Smooth muscle cell of the brain vasculature (primary cell): ENCODE measurements at regions not wholly inside any gene's neighbourhood (a gene's known extent, or its start where the extent isn't known, plus 50 kb on each side); places are given as distances from the start of the nearest gene placed in this dataset.
"Not testable (repeated sequence)": the region's sequence is repeated elsewhere in the genome, so short reads cannot be mapped to it uniquely, and the experiment has no call there.

Experiments used
- DNase-seq: peaks from one replicate; pipeline ENCODE4 v3.0.0-alpha.2; 2012; ENCODE audit warnings: low read depth, low spot score

GRCh38 chr7:97373736-97374135 is 256.2 kb downstream of the SDHAF3 start:
- no peak for DNase-seq

- no peak for DNase-seq
Measured at GRCh38 chr7:97377713-97378112, 260.2 kb downstream of the SDHAF3 start.

GRCh38 chr7:97381815-97382554 is 264.5 kb downstream of the SDHAF3 start:
- DNase-seq = no peak

GRCh38 chr7:97390052-97390451 is 272.6 kb downstream of the SDHAF3 start:
- no peak for DNase-seq

DNA sequence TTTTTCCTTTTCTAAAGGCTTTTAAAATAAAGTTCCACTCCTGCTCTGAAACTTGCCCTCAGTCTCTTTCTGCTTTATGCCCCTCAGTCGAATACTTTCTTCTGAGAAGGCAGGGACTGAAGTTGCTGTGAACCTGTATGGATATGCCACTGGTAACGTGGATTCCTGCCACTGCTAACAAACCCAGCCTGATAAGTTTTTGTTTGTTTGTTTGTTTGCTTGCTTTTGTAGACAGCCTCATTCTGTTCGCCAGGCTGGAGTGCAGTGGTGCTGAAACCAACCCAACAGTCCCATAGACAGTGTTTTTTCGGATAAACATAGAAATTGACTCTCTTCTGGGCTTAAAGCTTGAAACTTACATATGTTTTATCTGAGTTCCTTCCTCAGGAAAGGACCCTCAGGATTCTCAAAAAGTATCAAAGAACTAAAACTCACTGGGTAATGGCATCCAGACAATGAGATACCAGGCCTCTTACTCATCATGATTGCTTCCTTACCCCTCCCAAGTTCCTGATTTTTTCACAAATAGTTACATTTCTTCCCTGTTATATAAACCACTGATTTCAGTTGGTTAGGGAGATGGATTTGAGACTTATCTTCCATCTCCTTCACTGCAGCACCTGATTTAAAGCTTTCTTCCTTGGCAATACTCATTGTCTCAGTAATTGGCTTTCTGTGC is 273.6 kb downstream of the SDHAF3 start:
- no peak for DNase-seq

- DNase-seq = no peak
Measured at GRCh38 chr7:97401398-97401797, 283.9 kb downstream of the SDHAF3 start.

DNA sequence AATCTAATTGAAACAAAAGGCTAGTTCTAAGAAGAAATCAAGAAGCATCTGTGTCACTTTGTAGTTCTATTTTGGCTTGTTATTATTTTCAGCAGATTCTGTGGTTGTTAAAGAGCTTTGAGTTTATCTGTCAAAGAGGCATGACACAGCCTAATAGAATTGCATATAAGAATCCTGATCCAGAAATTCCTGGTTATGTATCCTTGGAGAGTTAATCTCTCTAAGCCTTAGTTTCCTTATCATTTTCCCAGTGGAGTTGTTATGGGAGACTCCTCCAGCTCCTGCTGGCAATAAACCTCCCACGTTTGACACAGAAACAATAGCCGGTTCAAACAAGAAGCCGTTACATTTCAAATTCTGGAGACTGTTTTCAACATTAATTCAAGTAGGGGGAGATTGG is 288.3 kb downstream of the SDHAF3 start:
- no peak for DNase-seq

DNA sequence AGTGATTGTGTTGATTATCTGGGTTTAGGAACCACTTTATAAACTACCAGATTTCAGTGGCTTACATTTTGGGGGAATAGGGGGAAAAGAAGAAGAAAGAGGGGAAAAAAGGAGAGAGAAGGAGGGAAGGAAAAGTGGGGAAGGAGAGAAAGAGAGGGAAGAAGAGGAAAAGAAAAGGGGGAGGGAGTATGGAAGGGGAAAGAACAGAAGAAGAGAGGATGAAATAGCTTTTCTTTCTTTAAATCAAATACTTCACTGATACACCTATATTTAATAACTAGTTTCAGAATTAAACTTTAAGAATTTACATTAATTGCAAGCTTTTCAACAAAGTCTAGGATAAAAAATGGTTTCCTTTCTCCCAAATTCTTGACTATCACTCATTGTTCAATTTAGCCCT is 289.6 kb downstream of the SDHAF3 start:
- no peak for DNase-seq

GRCh38 chr7:97409346-97409745 is 291.8 kb downstream of the SDHAF3 start:
- no peak for DNase-seq

GRCh38 chr7:97418312-97418711 is 300.8 kb downstream of the SDHAF3 start:
- DNase-seq = no peak

- DNase-seq = no peak
Measured at GRCh38 chr7:97419898-97420297, 302.4 kb downstream of the SDHAF3 start.

- no peak for DNase-seq
Measured at GRCh38 chr7:97421307-97421930, 303.9 kb downstream of the SDHAF3 start.

DNA sequence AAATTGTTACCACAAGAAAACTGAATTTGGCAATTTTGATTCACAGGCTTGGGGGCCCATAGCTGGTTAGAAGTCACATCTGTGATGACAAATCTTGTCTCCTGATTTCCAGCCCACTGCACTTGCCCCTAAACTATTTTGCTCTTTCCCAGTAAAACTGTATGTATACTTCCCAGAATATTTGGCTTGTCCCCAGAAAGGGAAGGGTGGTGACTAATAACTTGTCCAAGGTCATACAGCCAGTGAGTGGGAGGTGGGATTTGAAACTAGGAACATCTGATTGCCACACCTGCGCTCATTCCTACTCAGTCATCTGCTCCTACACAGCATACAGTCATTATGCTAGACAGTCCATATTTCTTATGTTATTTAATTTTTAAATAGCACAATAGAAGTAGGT is 304.5 kb downstream of the SDHAF3 start:
- no peak for DNase-seq

DNA sequence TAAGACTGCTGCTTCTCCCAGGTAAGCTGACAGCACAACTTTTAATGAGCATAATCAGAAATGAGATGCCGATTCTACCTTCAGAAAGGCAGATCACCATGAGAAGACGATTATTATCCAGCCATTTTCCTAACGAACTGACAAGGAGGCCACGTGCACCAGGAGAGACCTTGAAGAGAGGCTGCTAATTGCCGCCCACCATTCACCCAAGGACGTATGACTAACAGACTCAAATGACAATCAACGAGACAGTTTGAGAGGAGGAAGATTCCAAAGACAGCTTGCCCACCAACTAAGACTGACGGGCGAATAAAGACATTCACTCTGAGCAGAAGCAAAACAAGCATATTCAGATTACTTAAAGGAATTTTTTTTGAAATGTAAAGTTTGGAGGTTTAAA is 301.9 kb upstream of the TAC1 start:
- no peak for DNase-seq

- DNase-seq = no peak
Measured at GRCh38 chr7:97439637-97440214, 292.2 kb upstream of the TAC1 start.

DNA sequence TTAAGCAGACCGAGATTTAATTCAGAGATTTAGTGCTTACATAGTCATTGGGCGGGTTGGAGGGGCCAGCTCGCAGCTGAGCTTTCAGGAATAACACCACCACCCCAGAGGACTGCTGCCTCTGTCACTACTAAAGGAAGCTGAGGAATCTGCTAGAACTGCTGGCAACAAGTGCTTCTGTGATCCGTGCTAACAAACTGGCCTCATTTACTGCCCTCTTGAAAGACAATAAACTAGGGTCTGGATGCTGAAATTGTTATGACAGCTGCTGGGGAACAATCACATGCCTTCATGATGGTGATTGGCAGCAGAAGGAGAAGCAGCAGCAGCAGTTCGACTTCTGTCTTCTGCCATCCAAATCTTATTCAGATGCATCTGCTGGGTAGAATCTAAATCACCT is 285.5 kb upstream of the TAC1 start:
- DNase-seq = no peak

DNA sequence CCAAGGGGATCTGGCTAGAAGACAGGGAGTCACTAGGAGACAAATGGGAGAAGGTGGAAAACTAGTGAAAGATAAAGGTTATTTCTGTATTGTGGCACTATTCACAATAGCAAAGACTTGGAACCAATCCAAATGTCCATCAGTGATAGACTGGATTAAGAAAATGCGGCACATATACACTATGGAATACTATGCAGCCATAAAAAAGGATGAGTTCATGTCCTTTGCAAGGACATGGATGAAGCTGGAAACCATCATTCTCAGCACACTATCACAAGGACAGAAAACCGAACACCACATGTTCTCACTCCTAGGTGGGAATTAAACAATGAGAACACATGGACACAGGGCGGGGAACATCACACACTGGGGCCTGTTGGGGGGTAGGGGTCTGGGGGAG is 282.4 kb upstream of the TAC1 start:
- not testable (repeated sequence) for DNase-seq

DNA sequence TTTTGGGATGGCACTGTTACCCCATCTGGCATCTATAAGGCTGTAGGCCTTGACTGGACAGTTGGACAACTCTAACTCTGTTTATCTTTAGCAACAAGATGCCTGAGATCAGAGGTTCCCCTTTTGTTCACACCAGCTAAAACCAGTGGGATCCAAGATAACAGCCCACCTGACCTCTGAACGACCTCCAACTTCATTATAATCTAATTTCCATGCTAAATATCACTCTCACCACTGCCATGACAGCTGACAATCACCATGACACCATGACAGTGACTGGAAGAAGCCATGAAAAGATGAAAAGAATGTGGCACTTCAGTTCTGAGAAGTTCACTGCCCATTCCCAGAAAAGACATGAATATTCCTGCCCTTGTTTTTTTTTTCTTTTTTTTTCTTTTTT is 281.4 kb upstream of the TAC1 start:
- no peak for DNase-seq

DNA sequence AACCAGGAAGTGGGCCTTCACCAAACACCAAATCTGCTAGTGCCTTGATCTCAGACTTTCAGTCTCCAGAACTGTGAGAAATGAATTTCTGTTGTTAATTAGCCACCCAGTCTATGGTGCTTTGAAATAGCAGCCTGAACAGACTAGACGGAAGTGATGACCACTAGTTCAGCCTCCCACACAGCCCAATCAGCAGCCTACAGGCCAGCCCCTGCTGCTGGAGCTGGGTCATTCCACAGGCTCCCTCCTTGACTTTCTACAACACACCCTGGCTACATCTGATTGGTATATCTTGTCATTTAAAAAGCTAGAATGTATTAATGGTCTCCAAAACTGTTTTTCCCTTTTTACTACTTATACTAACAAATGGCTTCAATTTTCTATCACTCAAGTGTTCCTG is 277.2 kb upstream of the TAC1 start:
- DNase-seq = no peak

DNA sequence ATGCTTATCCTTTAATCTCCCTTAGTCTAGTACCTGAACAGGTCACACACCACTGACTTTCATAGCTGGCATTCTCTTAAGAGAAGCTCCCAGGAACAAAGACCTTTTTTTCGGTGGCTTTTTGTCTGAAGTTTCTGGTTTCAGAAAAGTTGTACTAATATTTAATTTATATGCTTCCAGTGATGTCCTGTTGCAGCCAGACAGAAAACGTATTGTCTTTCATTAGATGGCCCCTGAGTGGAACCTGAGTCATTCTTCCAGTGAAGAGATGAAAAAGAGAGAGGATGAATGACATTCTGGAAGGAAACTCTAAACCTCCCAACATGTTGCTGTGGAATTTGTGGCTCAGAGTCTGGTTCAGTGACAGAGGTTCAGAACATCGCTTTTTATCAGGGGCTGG is 274.8 kb upstream of the TAC1 start:
- DNase-seq = no peak

DNA sequence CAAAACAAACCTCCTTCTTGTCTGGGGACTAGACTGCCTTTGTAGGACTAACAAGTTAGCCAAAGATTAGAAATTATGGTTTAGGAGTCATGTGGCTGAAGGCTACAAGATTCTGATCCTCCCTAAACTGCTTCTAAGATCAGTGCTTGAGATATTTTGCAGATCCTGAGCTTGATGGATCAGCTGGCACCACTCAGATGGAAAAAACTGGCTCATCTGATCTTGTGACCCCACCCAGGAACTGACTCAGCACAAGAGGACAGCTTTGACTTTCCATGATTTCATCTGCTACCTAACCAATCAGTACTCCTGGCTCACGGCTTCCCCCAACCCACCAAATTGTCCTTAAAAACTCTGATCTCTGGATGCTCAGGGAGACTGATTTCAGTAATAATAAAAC is 271.5 kb upstream of the TAC1 start:
- no peak for DNase-seq

GRCh38 chr7:97461596-97461995 is 270.3 kb upstream of the TAC1 start:
- DNase-seq = no peak

DNA sequence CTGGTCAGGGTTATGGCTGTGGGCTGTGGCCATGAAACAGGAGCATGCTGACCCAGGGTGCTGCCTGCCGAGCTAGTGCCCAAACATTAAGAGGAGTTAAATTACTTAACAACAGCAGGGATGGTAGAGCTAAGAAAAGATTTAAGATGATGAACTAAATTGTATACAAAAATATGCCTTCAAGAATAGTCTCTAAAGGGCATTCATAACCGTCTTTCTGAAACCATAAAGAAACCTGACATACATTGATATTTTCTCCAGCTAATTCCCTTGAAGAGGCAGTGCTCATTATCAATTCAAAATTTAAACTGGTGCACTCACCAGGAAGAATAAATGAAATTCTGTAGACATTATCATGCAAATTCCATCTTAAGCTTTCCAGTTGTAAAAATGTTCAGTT is 265.8 kb upstream of the TAC1 start:
- no peak for DNase-seq
